HepG2 (cell line): ENCODE measurements at regions not wholly inside any gene's neighbourhood (a gene's known extent, or its start where the extent isn't known, plus 50 kb on each side); places are given as distances from the start of the nearest gene placed in this dataset.

ENCODE experiments used
- ATAC-seq: fragments of 200-7000 bp; cut with Tn5 transposase; 3 replicates; pipeline ENCODE4 v1.9.1; 2020; ENCODE audit warnings: mild to moderate bottlenecking, moderate library complexity
- BruUV-seq: library from RNA; stranded (reverse); fragments of 400-500 nt; replicated peaks from 2 replicates; lab custom pipeline; 2021; lab: Mats Ljungman, UMichigan
- CTCF ChIA-PET: fragments of 300-600 bp; formaldehyde crosslinking; extraction: SDS; loops from one replicate; lab custom pipeline; 2021; ENCODE audit warnings: low total read pairs, inconsistent platforms, low intra/inter-chr PET ratio; lab: Yijun Ruan, JAX
- POLR2A ChIA-PET: fragments of 350-600 bp; sonication (Branson Sonifier 250); formaldehyde crosslinking; loops from one replicate; lab custom pipeline; 2020; ENCODE audit warnings: antibody characterized with exemption, inconsistent platforms; lab: Yijun Ruan, JAX
- DNase-seq: peaks from one replicate; pipeline ENCODE4 v3.0.0-alpha.2; 2015; ENCODE audit warnings: low spot score
- FAIRE-seq: peaks from 3 replicates; lab custom pipeline; 2011; peaks lifted over from hg19 to GRCh38; lab: Jason Lieb, UNC
- H2AFZ ChIP-seq: one replicate; pipeline ENCODE4 v1.6.1; 2011; ENCODE audit warnings: low read length, inconsistent platforms
- H3K27ac ChIP-seq: fragments of 300-600 bp; 3 replicates; pipeline ENCODE4 v1.8.0; 2011; ENCODE audit warnings: mixed run types, mild to moderate bottlenecking, mixed read lengths, low read length, inconsistent platforms; ENCODE audit not compliant: insufficient read depth; ENCODE audit errors: extremely low read length
- H3K27me3 ChIP-seq, 2 experiments: fragments of 200-600 bp in 1 of 2; 2 replicates in 1 of 2; 3 replicates in 1 of 2; pipeline versions ENCODE4 v1.6.0 to v1.8.0; 2011; ENCODE audit warnings: low read length in 2 of 2, mild to moderate bottlenecking in 2 of 2, moderate library complexity in 2 of 2, inconsistent platforms in 1 of 2; ENCODE audit not compliant: insufficient read depth in 2 of 2, control insufficient read depth in 1 of 2
- H3K36me3 ChIP-seq, 2 experiments: fragments of 200-600 bp in 1 of 2; replicated peaks in 1 of 2; 2 replicates in 1 of 2; 3 replicates in 1 of 2; pipeline versions ENCODE4 v1.5.1 to v1.8.0; 2011; ENCODE audit warnings: low read length in 2 of 2, inconsistent platforms in 1 of 2; ENCODE audit not compliant: insufficient read depth in 2 of 2, control insufficient read depth in 1 of 2
- H3K4me1 ChIP-seq: 2 replicates; pipeline ENCODE4 v1.5.1; 2012; ENCODE audit warnings: low read length, inconsistent platforms; ENCODE audit not compliant: insufficient read depth
- H3K4me2 ChIP-seq: 2 replicates; pipeline ENCODE4 v1.6.0; 2011; ENCODE audit warnings: low read depth, low read length, inconsistent platforms
- H3K4me3 ChIP-seq, 3 experiments: fragments of 200-600 bp in 1 of 3; sonication (generic), shearing (Covaris generic) in 1 of 3; replicated peaks in 1 of 3; 2 replicates each; pipeline ENCODE4 v1.5.1; 2011 to 2016; ENCODE audit warnings: low read length in 3 of 3, inconsistent platforms in 2 of 3, low read depth in 2 of 3, mild to moderate bottlenecking in 2 of 3, control low read depth in 1 of 3, mixed read lengths in 1 of 3; ENCODE audit not compliant: insufficient read depth in 1 of 3
- H3K79me2 ChIP-seq: one replicate; pipeline ENCODE4 v1.6.1; 2011; ENCODE audit warnings: low read length, inconsistent platforms; ENCODE audit not compliant: insufficient read depth
- H3K9ac ChIP-seq: 2 replicates; pipeline ENCODE4 v1.6.0; 2011; ENCODE audit warnings: mild to moderate bottlenecking, low read depth, low read length, inconsistent platforms; ENCODE audit not compliant: insufficient read depth
- H3K9me3 ChIP-seq: 2 replicates; pipeline ENCODE4 v1.5.1; 2012; ENCODE audit warnings: mild to moderate bottlenecking, low read length
- H4K20me1 ChIP-seq: 2 replicates; pipeline ENCODE4 v1.6.0; 2011; ENCODE audit warnings: inconsistent platforms, mild to moderate bottlenecking, low read length, moderate library complexity; ENCODE audit not compliant: insufficient read depth
- EZH2 ChIP-seq: conservative IDR thresholded peaks from 2 replicates; pipeline ENCODE4 v1.6.1; 2012; ENCODE audit warnings: mild to moderate bottlenecking, low read depth, low read length, moderate library complexity
- FIP1L1 ChIP-seq: fragments of 200-400 bp; formaldehyde crosslinking; IDR thresholded peaks from 2 replicates; pipeline ENCODE4 v1.6.1; 2018; ENCODE audit warnings: low read depth, mild to moderate bottlenecking, low read length, moderate library complexity, borderline replicate concordance; ENCODE audit not compliant: insufficient read depth
- FOSL1 ChIP-seq: sonication (generic); formaldehyde crosslinking; IDR thresholded peaks from 2 replicates; pipeline ENCODE4 v1.9.0; 2021; ENCODE audit warnings: missing genetic modification reagents, borderline replicate concordance
- GTF3A ChIP-seq: sonication (generic); formaldehyde crosslinking; conservative IDR thresholded peaks from 2 replicates; pipeline ENCODE4 v1.4.0; 2020; ENCODE audit warnings: mild to moderate bottlenecking, missing genetic modification reagents
- NBN ChIP-seq: fragments of 450-650 bp; conservative IDR thresholded peaks from 2 replicates; pipeline ENCODE4 v1.6.1; 2017
- RFX5 ChIP-seq: IDR thresholded peaks from 2 replicates; pipeline ENCODE4 v1.6.1; 2011; ENCODE audit warnings: low read depth, low read length, improper control_type of control experiment
- ZBTB7A ChIP-seq: sonication (generic); formaldehyde crosslinking; IDR thresholded peaks from 2 replicates; pipeline ENCODE4 v1.8.0; 2022; ENCODE audit warnings: mild to moderate bottlenecking, missing genetic modification reagents
- ZBTB7B ChIP-seq: sonication (generic); formaldehyde crosslinking; IDR thresholded peaks from 2 replicates; pipeline ENCODE4 v1.4.0; 2020; ENCODE audit warnings: missing genetic modification reagents
- WGBS: methylation state at CpG from one replicate; pipeline ENCODE4 v1.1.6; 2017; ENCODE audit warnings: low lambda C conversion rate; 5-methylcytosine and 5-hydroxymethylcytosine counted together
- in situ Hi-C: cut with HindIII; loops from 2 replicates; pipeline ENCODE4 v1.10.0; 2017; ENCODE audit warnings: low pct_unique_long_range_greater_than_20kb; ENCODE audit not compliant: extremely low pct_ligation_motif_present
- intact Hi-C: fragments of 100-400 bp; cut with micrococcal nuclease; formaldehyde crosslinking; loops from one replicate; pipeline ENCODE4 v1.10.0; 2022; ENCODE audit not compliant: unreplicated experiment
- TF ChIP-seq, protein P1 (sequence below): IDR thresholded peaks from 2 replicates; pipeline ENCODE4 v1.6.1; 2016; ENCODE audit warnings: mild to moderate bottlenecking, missing biosample characterization, missing genetic modification reagents
- TF ChIP-seq, protein P2 (sequence below): IDR thresholded peaks from 2 replicates; pipeline ENCODE4 v1.6.1; 2016; ENCODE audit warnings: low read depth, borderline replicate concordance
- TF ChIP-seq, protein P3 (sequence below): sonication (generic); formaldehyde crosslinking; IDR thresholded peaks from 2 replicates; pipeline ENCODE4 v1.4.0; 2020; ENCODE audit warnings: missing genetic modification reagents, borderline replicate concordance

- FAIRE-seq: no peak
- POLR2A ChIA-PET: no interaction called here
- Histone ChIP-seq H3K36me3 (no peaks in the 10 kb centered on the region), H3K27ac (no peak overlapping the region), H3K9ac (no peak overlapping the region), H3K4me3 (no peak overlapping the region), H3K9me3 (no peaks in the 10 kb centered on the region), H3K4me2 (no peak overlapping the region), H2AFZ (no peak overlapping the region), H4K20me1 (no peaks in the 10 kb centered on the region), H3K27me3 (no peaks in the 10 kb centered on the region), H3K4me1 (no peaks in the 10 kb centered on the region), H3K79me2 (no peaks in the 10 kb centered on the region)
- no peak for TF ChIP-seq RFX5
- TF ChIP-seq ZBTB7B (CRISPR knock-in tag): no peak
- TF ChIP-seq NBN: no peak
- TF ChIP-seq, protein P1, sequence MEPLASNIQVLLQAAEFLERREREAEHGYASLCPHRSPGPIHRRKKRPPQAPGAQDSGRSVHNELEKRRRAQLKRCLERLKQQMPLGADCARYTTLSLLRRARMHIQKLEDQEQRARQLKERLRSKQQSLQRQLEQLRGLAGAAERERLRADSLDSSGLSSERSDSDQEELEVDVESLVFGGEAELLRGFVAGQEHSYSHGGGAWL: no peak
- TF ChIP-seq FOSL1: no peak
- no peak for TF ChIP-seq GTF3A
- no peak for TF ChIP-seq ZBTB7A
- no peak for TF ChIP-seq EZH2
- no peak for TF ChIP-seq FIP1L1
- TF ChIP-seq, protein P2, sequence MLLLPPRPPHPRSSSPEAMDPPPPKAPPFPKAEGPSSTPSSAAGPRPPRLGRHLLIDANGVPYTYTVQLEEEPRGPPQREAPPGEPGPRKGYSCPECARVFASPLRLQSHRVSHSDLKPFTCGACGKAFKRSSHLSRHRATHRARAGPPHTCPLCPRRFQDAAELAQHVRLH (CRISPR knock-in tag): no peak
- TF ChIP-seq, protein P3, sequence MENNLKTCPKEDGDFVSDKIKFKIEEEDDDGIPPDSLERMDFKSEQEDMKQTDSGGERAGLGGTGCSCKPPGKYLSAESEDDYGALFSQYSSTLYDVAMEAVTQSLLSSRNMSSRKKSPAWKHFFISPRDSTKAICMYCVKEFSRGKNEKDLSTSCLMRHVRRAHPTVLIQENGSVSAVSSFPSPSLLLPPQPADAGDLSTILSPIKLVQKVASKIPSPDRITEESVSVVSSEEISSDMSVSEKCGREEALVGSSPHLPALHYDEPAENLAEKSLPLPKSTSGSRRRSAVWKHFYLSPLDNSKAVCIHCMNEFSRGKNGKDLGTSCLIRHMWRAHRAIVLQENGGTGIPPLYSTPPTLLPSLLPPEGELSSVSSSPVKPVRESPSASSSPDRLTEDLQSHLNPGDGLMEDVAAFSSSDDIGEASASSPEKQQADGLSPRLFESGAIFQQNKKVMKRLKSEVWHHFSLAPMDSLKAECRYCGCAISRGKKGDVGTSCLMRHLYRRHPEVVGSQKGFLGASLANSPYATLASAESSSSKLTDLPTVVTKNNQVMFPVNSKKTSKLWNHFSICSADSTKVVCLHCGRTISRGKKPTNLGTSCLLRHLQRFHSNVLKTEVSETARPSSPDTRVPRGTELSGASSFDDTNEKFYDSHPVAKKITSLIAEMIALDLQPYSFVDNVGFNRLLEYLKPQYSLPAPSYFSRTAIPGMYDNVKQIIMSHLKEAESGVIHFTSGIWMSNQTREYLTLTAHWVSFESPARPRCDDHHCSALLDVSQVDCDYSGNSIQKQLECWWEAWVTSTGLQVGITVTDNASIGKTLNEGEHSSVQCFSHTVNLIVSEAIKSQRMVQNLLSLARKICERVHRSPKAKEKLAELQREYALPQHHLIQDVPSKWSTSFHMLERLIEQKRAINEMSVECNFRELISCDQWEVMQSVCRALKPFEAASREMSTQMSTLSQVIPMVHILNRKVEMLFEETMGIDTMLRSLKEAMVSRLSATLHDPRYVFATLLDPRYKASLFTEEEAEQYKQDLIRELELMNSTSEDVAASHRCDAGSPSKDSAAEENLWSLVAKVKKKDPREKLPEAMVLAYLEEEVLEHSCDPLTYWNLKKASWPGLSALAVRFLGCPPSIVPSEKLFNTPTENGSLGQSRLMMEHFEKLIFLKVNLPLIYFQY (CRISPR knock-in tag): no peak
- ATAC-seq: no peak
- intact Hi-C loops (no loop called here), in situ Hi-C loops (no loop called here)
- DNase-seq: no peak
- WGBS: 13% methylated on average over 6 of the region's 6 CpGs
- no TSS peak for BruUV-seq
- CTCF ChIA-PET: no interaction called here
Observed at GRCh38 chr10:54853883-54854282, 52.9 kb upstream of the PCDH15 start.
